ENCODE measurements at regions not wholly inside any gene's neighbourhood (a gene's known extent, or its start where the extent isn't known, plus 50 kb on each side); places are given as distances from the start of the nearest gene placed in this dataset.
A peak's percentile ranks its signal among the peaks of the same experiment; 100 is the strongest.

DNA sequence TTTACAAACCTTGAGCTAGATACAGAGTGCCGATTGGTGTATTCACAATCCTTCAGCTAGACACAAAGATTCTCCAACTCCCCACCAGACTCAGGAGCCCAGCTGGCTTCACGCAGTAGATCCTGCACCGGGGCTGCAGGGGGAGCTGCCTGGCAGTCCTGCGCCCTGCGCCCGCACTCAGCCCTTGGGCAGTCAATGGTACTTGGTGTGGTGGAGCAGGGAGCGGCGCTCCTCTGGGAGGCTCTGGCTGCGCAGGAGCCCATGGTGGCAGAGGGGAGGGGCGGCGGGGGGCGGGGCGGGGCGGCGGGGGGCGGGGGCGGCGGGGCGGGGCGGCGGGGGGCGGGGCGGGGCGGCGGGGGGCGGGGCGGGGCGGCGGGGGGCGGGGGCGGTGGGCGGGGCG, 923.4 kb downstream of the SOCS6 start:
- DNase-seq = peak; percentile 12

DNA sequence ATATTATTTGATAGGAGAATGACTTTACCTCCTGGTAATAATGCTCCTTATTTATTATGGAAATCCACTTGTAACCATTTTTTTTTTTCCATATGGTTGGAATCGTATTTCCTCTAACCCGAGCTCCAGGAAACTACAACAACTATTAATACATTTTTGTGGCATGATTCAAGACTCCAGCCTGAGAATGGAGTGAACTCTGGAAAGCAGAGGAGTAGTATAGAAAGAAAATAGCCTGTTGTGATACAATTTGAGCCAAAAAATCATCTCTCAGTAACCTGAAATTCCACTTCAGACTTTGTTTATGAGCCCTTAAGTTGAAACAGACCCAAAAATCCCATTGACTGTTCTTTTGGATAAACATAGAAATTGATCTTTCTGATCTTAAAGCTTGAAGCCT, 921.1 kb downstream of the SOCS6 start:
- no peak for DNase-seq

DNA sequence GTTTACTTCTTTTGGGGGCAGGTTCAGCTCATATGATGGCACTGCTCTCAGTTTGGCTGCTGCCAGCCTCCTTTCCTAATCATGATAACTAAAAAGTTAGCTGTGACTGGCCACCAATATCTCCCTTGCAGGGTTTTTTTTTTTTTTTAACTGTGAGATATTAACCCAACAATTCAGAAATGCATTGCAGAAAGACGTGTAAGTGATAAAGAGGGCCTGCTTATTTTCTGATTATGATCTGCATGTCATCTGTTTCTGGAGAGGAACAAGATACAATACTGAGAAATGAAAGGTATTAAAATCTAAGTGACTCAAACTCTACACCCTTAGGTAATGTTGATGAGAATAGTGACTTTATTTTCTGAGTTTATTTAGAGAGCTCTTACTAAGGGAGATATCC, 905.6 kb downstream of the SOCS6 start:
- DNase-seq = no peak

DNA sequence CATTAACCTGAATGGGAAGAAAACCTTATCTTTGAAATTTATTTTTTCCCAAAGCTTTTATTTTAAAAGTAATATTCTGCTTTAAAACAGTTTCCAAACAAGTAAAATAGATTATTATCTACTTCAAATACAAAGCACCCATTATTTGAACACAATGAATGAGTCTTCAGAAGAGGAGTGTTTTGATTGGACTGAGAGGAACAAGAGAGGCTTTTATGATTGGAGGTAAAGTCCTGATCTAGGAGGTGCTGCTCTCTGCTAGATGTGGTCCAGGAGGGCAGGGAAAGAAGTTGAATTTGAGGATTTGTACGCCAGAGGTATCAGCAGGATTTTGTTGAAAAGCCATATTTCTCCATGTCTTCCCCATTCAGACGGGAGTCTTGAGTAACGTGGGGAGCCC, 900.7 kb downstream of the SOCS6 start:
- DNase-seq = no peak

DNA sequence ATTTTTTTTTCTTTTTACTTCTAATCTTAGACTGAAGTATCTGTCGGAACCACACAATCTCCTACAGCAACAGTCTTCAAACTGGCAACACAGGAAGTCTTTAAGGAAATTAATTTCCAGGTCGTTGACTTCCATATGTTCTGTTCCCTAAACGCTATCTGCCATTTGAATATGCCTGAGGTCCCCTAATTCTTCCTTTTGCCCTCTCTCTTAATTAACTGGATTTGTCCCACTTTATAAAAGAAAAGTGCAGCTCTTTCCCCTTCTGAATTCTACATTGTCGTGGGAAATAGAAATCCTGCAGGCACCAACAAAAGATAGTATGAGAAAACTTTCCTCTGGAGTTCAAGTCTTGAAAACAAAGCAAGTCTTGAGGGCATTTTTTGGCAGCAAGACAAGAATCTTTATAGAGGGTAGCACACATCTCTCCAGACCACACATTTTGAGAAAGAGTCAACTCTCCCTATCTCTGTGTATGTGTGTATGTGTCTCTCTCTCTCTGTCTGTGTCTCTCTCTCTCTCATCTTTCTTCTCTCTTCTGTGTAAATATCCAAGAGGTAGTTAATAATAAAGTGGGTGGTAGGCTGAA, 879.8 kb downstream of the SOCS6 start:
- DNase-seq = no peak

DNA sequence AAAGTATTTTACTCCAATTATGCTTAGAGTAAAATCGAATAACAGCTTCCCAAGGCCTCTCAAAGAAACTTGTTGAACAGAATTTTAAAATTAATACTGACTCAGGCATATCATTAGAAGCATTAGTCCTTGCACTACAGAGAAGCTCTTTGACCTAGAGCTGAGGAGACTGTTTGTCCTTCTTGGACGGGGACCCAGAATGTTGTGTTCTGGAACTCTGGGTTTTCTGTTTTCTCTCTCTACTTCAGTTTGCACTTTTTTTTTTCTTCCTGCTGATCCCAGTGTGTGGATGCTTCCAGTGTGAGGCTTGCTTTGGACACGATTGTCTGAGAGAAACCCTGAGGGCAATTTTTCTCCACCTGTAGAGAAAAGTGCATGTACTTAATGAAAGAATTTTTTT, 847.6 kb downstream of the SOCS6 start:
- no peak for DNase-seq

DNA sequence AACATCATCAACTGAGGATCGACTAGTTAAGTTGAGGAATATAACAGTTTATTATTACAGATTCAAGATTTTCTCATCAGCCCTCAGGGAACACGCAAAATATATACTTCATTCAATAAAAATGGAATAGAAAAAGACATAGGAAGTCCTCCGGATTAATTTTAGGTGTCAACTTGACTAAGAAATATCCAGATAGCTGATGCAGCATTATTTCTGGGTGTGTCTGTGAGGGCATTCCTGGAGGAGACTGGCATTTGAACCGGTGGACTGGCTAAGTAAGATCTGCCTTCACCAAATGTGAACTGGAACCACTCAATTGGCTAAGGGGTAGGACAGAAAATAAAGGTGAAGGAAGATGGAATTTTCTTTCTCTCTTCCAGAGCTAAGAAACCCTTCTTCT, 845.3 kb downstream of the SOCS6 start:
- no peak for DNase-seq

DNA sequence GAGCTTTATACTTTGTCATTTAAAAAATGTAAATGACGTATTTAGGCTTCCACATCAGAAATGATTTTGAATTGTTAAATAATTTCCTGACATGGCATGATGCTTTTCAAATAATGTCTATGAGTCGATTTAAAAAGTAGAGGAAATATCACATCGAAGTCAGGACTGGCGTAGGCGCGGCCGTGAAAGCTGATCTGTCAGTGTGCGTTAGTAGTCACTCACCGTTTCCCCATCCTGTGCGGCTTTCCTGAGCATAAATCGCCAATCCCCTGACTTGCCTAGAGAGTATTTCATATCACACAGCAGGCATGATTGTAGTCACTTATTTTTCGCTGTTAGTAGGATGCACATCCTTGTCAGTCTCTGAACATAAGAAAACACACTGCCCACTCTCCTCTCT, 843.1 kb downstream of the SOCS6 start:
- DNase-seq = no peak

DNA sequence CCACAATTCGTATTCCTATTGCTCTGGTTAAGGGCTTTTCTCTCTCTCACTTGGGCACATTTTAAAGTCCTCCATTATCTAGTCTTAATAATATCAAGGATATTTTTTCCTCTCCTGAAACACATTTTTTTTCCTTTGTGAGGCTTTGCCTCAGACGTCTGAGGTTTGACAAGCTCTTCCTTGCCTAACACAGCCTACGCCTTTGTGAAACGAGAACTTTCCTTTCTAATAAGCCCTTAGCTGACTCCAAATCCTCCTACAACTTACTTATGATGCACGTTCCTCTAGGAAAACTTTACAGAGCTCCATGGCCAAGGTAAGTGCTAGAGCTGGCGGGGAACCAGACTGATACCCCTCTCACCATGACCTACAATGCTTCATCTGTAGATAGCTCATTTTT, 841.5 kb downstream of the SOCS6 start:
- no peak for DNase-seq

DNA sequence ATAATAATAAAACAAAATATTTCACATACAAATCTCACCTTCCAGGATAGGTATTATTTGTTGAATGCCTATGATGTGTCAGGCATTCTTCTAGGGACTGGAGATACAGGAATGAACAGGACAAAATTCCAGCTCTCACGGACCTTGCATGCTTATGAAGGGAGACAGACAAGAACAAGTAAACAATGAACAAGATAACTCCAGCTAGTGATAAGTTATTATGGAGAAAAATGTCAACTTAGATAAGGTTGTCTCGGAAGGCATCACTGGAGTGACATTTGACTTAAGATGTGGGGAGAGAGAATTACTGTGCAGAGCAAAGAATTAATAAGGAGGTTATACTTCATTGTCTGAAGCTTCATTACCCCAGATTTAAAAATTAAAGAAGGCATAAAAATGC, 836.7 kb downstream of the SOCS6 start:
- no peak for DNase-seq

DNA sequence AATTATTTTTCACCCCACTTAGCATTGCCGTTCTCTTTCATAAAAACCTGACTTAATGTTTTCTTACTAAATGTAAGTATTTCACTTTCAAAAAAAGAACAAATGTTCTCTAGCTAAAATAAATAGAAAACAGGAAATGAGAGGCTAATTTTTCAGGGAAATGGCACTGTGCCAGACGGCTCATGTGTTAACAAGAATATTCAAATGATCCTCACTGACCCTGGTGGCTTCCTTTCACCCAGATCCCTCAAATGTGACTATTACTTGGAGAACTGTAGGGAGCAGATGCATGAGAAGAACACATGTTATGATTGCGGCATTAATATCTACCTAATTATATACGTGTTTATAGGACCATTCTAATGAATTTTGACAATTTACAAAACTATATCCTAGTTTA, 827.7 kb downstream of the SOCS6 start:
- DNase-seq = peak; percentile 21

DNA sequence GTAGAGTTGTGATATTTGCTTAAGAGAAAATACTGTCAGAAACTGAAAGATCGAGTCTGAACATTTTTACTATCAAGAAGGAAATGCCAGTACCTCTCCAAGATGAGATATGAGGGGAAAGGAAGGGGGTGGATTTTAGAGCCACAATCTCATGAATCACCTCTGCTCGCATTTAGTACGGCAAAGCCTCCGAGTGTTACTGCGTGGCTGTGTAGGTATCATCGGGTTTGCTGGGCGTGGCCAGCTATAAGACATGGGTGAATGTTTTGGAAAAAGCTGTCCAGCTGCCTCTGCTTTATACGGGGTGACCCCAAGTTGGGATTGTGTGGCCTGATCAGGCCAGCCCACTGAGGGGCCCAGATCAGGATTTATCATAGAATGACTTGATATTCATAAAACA, 826.4 kb downstream of the SOCS6 start:
- DNase-seq = no peak

DNA sequence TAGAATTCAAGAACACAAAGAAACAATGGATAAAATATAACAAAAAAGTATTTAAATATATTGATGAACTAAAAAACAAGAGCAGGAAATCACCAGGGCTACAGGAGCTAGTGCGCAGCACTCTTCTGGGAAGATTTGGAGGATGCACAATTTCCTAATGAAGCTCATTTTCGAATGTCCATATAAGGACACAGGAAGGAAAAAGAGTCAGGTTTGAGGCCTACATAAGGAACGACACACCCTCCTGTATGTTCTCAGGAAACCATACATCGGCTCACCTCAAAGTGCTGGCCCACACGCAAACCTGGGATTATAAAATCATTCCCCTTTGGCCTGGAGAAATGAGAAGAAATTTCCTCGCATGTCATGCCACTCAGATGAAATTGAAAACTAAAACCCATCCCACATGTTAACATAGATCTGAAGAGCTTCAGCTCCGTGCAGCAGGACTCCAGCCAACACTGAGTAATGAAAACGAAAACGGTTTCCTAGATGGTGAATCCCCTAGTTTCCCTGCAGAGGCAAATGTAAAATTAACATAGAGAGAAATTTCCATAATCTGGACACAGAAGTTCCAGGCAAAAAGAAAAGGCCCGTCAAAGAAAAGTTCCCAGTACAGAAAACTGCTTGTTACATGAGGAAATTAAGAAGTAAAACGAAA, 825.8 kb downstream of the SOCS6 start:
- no peak for DNase-seq

DNA sequence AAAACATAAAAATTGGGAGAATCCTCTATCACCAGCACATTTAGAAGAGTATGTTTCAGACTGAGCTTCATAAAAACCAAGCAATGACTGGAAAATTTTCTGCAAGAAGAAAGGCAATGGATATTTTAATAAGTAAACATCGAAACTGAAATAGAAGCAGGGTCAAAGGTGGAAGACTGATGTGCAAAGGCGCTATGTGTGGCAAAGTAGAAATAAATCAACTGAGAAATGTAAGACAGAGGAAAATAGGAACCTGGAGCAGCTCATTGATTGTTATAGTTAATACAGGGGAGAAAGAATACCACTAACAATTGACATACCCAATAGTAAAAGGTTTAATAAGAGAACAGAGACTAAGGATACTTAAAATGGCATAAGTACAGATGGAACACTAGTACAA, 818.4 kb downstream of the SOCS6 start:
- no peak for DNase-seq

DNA sequence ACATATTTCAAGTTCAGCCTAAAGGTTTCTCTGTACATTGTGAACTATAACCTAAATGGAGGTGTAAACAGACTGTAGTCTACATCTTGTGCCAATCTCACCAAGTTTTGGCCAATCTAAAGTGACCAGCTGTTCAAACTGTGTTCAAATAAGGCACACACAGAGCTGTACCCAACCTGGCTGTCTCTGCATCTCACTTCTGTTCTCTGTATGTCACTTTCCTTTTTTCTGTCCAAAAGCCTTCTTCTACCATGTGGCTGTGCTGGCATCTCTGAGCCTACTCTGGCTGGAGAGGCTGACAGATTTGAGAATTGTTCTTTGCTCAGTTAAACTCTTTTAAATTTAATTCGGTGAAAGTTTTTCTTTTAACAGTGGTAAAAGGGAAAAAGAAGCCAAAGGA, 817.9 kb downstream of the SOCS6 start:
- DNase-seq = no peak

DNA sequence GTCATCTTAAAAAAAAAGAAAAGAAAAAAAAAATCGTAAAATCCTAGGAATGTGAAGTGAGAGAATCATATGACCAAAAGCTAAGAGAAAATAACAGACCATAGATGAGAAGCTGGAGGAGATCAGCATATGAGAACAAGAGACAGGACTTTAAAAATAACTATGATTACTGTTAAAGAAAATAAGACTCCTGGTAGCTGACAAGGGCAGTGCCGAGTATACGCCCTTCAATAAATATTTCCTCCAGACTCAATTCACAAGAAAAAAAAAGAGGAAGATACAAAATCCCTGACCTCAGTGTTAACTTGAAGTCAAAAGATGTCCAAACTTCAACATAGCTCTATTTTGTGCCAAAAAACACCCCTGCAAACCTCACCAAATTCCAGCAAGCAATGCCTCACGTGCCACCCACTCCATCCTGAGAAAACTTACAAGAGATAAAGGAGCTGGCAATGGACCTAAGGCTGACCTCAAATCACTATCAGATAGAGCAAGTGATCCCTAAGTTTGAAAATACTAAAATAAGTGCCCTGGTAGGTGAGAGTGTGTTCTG, 817.2 kb downstream of the SOCS6 start:
- DNase-seq = no peak

DNA sequence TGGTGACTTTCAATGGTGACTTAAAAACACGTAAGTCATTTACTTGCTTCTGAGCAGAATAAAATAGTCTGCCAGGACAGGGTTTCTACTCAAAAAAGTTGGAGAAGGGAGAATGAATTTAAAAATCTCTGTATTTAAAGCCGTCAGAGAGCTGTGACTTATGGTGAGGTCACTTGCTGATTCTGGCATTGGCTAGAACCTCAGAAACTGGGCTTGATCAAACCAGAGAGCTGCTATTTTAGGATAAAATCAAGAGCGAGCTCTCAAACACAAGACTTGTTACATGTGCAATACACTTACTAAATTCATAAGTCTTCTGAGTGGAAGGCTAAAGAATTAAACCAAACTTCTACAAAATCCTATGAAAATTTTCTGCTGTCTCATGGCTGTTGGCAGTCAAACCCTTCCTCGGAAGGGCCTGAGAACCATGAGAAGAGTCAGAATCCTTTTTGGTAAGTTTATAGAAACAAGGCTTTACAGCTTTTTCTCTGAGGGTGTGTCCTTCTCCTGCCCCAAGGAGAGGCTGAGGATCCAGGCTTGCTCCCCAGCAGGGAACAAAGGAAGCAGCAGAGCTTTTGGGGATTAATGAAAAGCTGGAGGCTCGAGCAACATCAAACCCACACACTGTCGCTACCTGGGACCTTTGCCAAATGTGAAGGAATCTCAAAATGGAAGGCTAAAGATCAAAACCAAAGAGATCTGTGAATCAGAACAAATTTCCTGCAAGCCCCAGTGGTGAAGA, 816.4 kb downstream of the SOCS6 start:
- DNase-seq = no peak

DNA sequence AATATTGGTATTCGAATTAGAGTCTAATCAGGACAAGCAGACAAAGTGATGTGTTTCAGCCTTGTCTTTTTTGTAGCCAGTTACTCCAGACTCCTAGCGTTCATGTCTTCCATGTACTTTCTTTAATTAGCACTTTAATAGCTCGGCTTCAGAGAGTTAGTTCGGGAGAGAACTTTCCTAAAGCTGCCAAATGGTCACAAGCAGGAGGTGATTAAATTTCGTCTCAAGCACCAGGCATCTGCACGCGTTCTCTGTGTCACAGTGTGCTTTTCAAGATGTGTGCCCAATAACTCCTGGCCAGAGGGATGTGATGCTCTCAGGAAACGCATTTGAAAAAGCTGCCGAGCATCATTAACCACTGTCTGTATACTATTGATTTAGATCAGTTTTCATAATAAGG, 790.8 kb downstream of the SOCS6 start:
- DNase-seq = no peak

DNA sequence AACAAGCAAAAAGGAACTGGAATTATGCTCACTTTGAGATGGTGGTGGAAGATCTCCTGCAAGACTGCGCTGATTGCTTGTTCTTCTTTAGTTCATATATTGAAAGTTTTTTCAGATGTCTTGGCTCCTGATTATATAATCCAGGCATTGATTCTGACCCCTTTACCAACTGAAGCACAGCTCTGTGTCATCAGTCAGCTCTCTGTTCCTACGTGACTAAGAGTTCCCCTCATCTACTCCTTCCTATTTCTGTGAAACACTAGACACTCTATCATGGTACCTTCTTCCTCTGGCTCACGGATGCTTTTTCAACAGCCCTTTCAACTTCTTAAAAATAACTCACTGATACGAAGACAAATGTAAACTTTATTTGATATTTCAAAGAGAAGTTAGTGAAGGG, 788.6 kb downstream of the SOCS6 start:
- DNase-seq = no peak

DNA sequence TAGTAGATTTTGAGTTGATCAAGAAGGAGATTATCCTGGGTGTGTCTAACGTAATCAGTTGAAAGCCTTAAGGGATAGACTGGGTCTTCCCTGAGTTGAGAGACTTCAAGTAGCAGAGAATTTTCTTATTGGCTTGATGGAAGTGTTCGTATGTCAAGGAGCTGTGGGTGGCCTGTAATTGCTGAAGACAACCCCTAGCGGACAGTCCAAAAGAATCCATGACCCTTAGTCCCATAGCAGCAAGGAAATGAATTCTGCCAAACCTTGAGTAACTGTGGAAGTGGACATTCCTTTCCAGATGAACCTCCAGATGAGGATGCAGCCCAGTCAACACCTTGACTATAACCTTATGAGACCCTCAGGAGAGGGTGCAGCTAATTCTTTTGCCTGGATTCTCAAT, 786.3 kb downstream of the SOCS6 start:
- no peak for DNase-seq

DNA sequence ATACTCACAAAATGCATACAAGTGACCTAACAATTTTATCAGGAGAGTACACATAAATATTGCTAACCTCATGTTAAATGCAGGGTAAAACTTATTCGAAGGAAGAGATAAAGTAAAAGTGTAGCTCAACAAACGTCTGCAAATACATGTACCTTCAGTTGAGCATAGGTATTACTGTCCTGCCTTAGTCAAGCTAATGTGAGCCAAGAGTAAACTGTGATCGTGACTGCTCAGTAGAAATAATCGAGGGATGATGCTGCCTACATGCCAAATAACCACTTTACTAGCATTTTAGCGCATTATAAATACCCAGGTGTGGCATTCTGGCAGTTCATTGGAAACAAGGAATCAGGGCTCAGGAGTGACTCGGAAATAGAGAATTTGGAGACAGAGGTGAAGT, 779.5 kb downstream of the SOCS6 start:
- DNase-seq = no peak

DNA sequence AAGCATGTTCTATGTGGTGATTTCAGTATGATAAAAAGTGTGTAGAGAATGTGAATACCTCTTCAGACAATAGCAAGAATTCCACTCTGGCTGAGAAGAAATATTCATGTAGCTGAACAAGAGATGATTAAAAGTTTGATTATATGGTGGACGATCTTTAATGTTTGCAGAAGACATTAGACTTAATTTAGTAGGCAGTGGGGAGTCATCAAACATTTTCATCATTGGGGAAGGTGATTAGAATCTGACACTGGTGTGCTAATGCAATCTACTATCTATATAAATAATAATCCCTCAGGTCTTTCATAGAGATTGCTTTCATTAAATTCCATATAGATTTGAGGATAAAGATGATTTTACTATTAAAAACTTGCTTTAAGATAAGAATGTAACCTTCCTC, 761.0 kb downstream of the SOCS6 start:
- no peak for DNase-seq

DNA sequence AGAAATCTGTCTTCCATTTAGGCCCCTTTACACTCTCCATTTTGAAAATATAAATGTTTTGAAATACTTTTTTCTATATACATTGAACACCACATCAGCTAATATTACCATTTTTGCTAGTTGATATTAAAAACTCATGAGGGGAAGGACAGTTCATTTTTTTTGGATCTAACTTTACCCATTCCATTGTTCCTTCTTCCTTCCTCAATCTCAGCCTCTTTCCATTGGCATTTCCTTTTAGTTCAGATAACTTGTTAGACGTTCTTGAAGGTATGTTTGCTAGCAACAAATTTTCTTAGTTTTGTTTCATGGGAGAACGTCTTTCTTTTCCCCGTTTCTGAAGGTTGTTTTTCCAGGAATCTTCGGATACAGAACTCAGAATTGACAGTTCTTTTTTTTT, 759.0 kb downstream of the SOCS6 start:
- DNase-seq = no peak

DNA sequence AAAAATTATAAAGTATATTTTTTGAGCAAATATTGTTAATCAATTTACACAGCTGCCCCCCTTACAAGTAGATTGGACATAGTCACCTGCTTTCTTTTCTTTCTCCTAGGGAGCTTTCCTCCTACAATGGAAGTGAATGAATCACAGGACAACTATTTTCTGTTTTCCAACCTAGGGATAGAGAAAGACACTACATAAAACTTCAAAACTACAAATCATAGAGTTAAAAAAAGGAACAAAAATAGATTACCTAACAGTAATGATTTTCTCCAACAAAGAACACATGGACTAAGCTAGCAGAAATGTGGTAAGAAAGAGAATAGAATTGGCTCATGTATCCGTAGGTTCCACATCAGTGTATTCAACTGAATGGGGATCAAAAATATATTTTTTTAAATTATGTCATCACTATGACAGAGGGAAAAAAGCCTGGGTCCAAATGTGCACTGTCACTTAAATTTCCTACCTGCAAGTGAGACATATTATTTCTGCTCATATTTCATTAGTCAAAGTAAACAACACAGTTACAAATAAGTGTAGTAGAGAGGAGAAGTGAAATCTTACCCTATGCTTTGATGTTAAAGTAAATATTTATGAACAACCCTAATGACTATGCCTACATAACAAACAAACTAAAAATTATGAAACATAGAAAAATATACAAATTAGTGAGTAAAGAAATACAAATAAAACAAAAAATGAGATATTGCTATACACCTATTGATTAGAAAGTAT, 756.7 kb downstream of the SOCS6 start:
- DNase-seq = no peak
